Stimulated activated CD8-positive, alpha-beta memory T cell treated with anti-CD3 and anti-CD28 coated beads, Interleukin-4, amount 100 ng/mL, for 24 hours (primary cell): ENCODE measurements at regions not wholly inside any gene's neighbourhood (a gene's known extent, or its start where the extent isn't known, plus 50 kb on each side); places are given as distances from the start of the nearest gene placed in this dataset.

Source experiments
- DNase-seq: peaks from one replicate; pipeline ENCODE4 v3.0.0-alpha.2; 2020; ENCODE audit warnings: low read depth

- no peak for DNase-seq
Observed at GRCh38 chr6:122524056-122524455, 52.4 kb upstream of the SERINC1 start.

- peak; percentile 3 for DNase-seq
Observed at GRCh38 chr6:122530440-122531046, 58.9 kb upstream of the SERINC1 start.

GRCh38 chr6:122548281-122548680, 61.9 kb upstream of the PKIB start:
- DNase-seq, result no peak

- no peak for DNase-seq
Observed at GRCh38 chr6:122548820-122549219, 61.4 kb upstream of the PKIB start.

- no peak for DNase-seq
Observed at GRCh38 chr6:122553697-122554096, 56.5 kb upstream of the PKIB start.

GRCh38 chr6:122555561-122555960, 54.6 kb upstream of the PKIB start:
- DNase-seq, result no peak

- no peak for DNase-seq
Observed at GRCh38 chr6:122558080-122558479, 52.1 kb upstream of the PKIB start.
